Stimulated activated CD4-positive, alpha-beta T cell treated with anti-CD3 and anti-CD28 coated beads, TNF-alpha, amount 100 ng/mL, for 48 hours (primary cell): ENCODE measurements at regions not wholly inside any gene's neighbourhood (a gene's known extent, or its start where the extent isn't known, plus 50 kb on each side); places are given as distances from the start of the nearest gene placed in this dataset.

ENCODE experiments used
- DNase-seq, 3 donors: peaks; one replicate each; pipeline ENCODE4 v3.0.0-alpha.2; 2020; ENCODE audit warnings: low read depth in 3 of 3

DNA sequence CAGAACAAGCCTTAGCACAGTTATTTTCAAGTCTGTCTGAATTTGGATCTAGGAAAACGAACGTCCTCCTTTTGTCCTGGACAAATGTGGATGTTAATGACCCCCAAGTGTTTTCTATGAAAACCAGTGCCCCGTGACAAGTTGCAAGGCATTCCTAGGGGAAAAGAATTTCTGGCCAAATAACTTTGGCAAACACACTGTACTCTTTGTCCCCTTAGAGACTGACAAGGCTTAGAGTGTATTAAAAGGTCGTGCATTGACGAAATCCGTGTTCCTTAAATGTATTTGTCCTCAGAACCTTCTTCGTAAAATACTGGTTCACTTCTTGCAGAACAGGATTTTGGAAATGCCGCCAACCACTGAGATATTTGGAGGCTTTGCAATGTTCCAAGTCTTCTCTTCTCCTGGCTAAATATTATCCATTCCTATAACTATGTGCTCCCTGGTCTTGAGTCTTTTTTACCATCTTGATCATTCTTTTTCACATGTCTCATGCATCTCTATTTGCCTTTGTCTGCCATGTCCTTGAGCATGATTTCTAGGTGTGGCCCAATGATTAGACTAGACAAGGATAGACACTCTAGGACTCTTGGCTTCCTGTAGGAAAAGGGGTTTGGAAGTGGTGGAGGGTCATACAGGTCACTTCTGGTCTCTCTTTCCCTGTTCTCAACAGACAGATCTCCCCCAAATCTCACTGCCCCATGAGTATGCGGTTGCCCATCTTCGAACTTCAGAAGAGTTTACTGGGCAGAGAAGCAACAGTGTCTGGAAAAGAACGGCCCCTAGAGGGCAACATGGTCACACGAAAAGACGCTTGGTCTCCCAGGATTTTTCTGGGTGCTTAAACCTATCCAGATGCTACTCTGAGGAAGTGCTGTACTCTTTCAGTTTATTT lies 117.5 kb downstream of the EDEM1 start:
- DNase-seq, result peak; percentile 6 to 36 (median 19)

DNA sequence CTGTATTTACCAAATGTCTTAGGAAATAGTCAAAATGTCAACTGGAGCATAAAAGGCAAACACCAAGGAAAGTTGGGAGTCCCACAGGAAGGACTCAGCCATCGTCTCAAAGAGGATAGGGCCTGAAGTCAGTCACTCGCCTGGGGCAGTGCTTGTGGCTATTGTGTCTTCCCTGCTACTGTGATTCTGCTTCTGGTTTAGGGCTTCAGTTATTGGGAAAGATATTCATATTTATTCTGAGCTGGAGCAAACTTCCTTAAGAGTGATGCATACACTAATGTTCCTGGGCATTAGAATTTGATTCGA lies 118.1 kb downstream of the EDEM1 start:
- no peak for DNase-seq

DNA sequence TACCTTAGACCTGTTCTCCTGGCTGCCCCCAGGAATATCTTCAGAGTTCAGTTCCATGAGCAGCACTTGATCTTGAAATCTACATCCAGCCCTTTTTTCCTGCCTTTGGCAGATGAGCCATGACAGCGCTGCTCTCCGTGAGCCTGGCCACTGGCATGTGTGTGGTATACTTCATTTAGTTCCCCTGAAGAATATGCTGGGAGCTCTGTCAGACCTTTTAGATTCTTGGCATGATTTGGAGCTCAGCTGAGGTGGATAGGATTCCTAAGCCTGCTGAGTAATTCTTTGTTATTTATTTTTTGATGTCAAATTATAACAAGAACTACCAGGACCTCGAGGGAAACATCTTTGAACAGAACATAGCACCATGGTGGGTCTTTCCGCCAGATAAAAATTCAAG lies 121.7 kb downstream of the EDEM1 start:
- DNase-seq, result no peak

DNA sequence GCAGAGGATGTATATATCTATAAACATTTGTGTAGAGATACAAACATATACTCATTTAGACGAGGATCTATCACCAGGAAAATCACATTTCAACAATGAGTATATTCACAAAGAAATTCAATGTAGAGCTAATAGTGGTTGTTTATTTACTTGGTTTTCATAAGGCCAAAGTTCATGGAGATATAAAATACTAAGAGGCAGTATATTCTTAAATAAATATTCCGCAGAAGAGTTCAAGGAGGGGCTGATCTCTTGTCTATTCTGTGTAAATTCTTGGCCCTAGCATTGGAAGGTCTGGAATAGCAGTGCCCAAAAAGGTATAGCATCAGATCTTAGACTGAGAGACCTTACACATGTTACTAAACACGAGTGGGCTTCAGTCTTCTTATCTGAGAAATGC lies 122.1 kb downstream of the EDEM1 start:
- no peak for DNase-seq

DNA sequence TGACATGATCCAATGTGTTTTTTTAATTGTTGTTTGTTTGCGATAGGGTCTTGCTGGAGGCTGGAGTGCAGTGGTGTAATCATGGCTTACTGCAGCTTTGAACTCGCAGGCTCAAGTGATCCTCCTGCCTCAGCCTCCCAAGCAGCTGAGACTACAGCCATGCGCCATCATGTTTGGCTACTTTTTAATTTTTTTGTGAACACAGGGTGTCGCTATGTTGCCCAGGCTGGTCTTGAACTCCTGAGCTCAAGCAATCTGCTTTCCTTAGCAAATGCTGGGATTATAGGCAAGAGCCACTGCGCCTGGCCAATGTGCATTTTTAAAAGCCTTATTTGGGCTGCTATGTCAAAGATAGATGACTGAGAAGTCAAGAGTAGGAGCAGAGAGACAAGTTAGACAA lies 123.0 kb downstream of the EDEM1 start:
- DNase-seq, result no peak

DNA sequence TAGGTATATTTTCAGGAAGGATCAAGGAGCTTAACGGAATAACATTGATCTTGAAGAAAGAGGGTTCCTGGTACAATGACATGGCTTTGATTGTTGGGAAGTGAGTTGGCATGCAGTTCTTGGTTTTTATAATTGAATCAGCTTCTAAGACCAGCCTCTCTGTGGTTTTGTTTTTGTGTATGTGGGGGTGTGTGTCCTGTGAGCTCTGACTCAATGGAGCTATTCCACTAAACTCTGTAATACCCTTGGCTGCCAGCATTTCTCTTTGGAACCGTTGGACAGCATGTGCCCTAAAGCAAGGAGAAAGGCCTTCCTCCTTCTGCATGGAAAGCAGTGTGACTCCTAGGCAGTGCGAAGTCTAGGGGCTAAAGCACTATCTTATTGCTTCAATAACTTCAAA lies 124.8 kb downstream of the EDEM1 start:
- DNase-seq, result no peak

DNA sequence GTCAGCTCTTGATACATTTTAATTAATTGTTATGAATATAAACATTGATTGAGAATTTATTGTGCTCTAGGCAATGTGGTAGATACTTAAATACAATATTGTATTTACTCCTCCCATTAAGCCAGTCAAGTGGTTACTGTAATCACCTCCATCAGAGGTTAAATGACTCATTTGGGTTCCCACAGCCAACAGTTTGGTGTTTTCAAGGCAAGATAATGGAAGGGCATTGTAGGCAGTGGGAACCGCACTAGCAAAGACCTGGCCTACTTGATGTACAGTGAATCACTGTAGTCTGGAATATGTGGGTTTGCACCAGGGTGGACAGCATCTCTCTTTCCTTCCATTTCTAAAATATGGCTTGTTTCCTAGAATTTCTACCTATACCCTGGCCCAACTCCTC lies 127.4 kb downstream of the EDEM1 start:
- DNase-seq, result no peak

DNA sequence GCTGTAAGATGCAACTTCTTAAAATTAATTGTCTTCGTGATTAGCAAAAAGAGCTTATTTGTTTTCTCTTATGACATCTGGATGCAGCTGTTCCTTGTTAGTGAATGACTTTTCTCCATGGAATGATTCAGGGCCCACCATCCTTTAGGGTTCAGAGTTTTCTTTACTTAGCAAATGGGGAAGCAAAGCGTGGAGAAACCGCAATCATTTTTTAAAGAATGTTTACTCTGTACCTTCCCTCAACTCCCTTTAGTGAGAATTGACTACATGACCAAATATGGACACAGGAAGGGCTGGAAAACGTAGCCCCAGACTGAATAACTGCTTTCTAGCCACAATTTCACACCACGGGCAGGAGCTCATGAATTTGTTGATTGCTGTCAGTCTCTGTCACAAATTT lies 130.1 kb downstream of the EDEM1 start:
- DNase-seq, result no peak

DNA sequence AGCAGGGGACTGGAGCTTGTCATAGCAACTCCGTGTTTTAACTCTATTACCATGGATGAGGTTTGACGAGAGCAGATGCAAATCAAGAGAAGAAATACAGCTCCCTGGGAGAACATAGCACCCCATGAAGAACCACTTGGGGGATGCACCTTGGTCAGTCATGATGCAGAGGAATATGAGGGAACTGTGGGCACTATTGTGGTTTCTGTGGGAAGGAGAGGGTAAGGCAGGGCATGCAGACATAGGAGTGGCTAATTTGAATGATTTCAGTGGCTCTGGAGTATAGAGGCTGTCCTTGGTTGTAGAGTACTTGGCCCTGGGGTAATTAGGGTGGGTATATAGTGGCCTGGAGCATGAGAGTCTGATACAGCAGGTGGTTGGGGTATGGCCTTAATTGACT lies 131.9 kb downstream of the EDEM1 start:
- DNase-seq, result no peak

DNA sequence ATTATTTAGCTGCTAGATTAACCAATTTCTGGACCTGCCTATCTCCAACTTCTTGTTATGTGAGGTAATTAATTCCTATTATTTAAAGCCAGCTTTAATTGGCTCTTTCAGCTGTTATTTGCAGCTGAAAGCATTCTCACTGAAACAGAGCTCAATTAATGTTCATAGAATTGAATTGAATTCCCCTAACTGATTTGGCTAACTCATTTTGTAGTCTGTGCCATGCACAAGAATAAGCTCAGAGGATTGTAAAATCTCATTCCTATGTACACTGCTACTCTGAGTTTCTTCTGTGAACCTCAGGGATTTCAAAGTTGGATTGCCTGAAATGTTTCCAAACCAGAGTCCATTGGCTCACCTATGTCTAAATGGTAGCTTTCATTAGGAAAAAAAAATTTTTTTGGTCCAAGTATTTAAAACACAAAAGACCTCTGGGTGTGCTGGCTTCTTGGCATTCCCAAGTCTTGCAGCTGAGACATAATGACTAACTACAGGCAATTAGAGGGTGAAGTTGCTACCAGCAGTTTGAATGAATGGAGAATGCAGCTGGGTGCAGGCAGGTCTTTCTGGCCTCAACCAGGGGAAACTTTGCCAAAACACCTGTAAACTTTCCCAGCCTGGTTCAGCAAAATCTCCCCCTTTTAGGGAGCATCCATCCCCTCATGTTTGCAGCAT lies 134.3 kb downstream of the EDEM1 start:
- no peak for DNase-seq

DNA sequence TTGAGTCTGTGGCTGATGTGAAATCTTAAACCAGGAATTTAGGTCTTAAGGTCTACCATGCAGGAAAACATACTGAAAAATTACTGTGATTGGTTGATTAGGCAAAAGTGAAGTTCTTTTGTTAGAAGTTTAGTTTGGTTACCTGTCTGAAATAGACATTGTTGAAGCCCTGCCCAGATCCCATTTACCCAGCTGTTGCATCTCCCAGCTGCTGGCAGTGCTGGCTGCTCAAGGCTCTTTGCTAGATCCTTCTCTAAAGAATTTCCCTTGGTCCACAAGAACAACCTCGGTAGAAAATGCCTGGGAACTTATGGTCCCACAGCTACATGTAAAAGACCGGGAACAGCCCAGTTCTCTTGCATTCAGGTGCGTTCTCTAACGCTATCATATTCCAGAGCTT lies 137.3 kb downstream of the EDEM1 start:
- no peak for DNase-seq

DNA sequence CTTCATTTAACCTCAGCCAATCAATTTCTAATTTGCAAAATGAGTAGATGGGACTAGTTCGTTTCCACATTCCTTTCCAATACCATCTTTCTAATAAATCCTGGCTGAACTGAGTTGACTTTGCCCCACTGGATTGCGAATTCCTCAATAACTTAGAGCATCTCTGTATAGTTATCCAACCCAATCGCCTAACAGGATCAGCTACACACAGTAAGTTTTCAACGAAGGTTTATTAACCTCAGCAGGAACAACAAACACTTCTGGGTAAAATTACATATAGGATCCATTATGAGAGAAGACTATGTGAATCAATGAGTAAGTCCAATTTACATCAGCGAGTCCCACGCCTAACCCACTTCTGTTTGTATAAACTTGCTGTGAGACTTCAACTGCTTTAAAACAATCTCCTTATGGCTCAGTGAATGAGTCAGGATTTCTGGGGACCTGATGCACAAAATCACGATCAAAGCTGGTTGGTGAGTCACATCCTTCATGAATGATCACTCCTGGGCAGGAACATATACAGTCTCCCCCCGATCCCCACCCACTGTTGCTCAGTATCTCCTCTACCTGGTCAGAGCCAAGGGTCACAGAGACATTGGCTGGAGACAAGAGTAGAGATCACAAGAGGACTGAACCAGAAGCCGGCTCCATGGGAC lies 142.8 kb downstream of the EDEM1 start:
- peak; percentile 18 to 34 (median 20) for DNase-seq

DNA sequence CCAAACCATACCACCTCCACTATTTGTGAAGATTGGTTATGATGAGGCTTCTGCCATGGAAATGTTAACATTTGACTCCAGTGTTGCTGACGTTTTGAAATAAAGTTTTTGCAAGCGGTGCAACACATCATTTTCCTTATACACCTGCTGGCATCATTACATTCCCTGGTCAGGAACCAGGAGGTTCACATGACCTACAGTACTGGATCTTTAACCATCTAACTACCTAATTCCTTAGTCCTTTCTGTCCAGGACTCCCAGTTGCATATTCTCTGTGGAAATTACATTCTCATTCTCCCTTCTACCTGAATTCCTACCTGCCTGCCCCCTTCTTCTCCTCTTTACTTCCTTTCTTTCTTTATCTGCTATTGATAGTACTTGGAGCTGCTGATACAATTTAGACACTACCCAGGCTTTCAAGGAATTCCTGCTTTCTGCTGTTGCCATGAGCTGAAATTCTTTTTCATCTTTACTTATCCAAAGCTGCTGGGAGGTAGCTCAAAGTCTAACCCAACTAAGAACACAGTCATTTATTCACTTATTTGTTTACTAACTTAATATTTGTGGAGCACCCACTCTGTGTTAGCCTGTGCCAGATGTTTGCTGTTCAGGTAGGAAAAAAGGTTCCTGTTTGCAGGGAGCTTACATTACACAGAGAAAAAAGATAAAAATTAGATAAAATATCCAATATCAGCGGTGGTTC lies 144.2 kb downstream of the EDEM1 start:
- DNase-seq, result no peak

DNA sequence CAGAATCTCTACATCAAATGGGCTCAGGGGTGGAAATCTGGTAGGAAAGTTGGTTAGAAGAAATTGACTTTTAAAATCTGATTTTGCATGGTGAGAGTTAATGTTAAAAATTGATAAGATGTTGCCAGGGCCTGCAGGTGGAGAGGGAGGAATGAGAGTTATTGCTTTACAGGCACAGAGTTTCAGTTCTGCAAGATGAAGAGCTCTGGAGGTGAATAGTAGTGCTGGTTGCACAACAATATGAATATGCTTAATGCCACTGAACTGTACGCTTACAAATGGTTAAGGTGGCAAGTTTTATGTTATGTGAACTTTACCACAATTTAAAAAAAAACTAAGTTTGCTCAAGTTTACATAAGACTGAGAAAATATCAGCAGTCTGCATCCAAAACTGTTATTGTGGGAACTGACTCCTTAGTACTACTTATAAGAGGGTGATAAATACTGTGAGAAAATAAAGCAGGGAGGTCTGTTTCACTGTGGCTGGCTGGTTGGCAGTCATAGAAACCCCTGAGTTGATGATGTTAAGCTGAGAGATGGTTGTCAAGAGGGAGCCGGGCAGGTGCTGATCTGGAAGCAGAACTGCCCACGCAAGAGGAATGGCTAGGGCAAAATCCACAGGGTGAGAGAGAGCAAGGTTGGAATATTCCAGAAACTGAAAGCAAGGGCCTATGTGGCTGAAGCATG lies 144.9 kb downstream of the EDEM1 start:
- DNase-seq, result no peak

DNA sequence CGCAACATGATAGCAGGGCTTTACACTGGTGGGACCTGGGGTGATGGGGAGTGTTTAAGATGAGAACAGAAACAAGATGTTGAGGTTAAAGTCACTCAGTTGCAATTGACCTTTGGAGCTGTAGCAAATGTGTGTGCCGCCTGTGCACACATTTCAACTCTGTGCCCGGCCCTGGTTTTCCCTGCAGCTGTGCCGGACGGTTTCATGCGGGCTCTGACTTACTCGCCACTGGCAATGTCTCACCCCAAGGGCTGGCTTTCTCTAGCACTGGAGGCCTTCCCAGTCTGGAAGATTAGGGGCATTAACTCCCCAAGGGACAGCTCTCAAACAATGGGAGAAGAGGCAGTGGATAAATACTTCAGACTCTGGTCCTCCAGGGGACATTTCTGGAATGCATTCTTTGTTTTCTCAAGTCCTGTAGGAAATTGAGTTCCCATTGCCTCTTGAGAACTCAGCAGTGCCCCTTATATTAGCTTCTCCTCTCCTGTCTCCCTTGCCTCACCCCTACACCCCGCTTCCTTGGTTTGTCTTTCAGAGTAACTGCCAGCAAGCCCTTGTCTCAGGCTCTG lies 152.5 kb downstream of the EDEM1 start:
- DNase-seq, result no peak

DNA sequence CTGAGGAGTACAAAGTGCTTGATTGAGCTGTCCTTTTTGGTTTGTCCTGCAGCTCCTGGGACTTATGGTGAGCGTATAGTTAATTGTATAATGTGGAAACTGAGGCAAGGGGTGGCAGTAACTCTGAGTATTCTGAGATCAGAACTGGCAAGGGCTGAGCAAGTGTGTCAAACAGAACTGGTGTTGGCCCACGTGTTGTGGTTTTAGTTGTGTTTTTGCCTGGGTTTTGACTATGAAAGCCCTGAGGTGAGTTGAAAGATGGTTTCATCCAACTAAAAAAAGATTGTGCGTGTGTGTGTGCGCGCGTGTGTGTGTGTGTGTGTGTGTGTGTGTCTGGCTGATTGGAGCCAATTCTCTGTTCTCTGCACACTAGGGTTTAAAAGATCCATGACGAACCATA lies 154.1 kb downstream of the EDEM1 start:
- DNase-seq, result no peak

DNA sequence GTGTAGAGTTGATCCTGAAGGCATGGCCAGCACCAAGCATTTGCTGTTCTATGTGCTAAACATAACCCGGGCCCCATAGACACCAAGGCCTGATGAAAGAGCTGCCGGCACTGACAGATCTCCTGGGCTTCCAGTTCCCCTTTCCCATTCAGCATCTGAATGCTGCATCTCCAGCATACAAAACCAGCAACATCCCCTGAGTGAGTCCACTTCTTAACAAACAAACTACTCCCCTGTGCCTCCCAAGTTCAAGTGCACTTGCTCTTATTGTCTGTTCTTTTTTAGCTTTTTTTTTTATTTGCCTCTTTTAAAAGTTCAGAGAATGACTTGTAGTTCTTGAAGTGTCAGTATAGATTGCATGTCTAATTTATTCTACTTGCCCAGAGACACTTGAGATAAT lies 156.0 kb downstream of the EDEM1 start:
- no peak for DNase-seq

DNA sequence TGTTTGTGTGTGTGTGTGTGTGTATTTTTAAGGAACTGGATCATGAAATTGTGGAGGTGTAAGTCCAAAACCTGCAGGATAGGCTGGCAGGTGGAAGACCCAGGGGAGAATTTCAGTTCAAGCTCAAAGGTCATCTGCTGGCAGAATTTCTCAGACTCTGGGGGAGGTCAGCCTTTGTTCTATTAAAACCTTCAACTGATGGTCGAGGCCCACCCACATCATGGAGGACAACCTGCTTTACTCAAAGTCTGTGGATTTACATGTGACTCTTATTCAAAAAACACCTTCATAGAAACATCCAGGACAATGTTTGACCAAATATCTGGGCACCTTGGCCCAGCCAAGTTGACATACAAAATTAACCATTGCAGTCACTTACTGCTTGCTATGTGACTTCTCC lies 157.2 kb downstream of the EDEM1 start:
- no peak for DNase-seq

DNA sequence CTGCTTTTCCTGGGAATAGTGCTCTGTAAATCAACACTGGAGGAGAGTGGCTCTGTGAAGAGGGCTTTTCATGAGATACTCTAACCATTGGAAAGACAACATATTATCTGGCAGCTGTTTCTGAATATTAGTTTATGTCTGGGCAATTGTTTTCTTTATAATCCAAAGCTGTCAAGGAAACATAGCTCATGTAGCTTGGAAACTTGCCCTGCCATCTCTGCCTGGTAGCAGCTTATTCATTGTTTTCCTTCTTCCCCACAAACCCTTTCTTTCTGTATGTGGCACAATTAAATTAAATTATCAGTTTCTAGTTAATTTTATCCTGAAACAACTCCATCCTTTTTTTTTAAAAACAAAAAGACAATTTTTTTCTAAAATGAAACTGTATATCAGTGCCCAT lies 160.0 kb downstream of the EDEM1 start:
- DNase-seq, result no peak

DNA sequence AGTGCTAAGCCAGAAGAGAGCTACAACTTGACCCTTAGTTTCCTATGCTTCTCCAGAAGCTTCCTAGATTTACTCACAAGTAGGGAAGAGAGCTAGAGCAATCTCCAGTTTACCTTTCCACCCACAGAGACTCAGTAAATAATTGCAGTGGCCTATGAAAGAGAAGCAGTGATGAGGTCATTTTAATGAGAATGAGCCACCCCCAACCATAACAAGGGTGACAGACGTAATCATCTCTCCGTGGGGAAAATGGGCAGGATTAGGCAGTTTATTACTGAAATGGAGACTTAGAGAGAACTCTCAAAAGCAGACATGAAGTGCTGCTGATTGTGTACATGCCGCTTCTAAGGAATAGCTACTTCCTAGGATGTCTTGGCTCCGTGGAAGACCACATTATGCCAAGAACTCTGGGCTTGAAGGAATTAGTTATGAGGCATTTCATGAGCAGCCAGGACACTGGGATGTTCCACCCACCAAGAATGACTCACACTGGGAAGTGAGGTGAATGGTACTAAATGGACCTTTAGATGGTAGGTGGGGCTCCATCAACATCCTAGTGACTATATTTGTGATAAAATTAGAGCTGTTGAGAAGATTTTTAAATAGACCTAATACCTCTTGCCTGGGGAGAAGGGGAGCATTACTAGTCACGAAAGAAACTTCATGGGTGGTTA lies 160.9 kb downstream of the EDEM1 start:
- DNase-seq, result no peak

DNA sequence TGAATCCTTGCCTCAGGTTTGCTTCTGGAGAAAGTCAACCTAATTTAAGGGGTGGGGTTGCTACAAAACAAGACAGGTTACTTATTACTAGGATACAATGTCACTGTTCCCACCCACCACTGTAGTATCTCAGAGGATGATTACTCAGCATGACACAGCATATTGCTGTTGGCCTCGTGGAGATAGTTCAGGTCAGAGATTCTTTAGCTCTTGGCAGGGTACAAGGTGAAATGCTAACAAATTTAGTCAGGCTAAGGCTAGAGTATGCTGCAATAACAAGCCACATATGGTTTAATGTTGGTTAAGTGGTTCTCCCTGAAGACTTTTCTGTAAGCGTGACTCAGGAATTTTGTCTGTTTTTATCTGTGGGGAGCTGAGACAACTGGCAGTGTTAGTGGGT lies 161.8 kb downstream of the EDEM1 start:
- no peak for DNase-seq
